Embryonic facial prominence (tissue), 1 donor: ENCODE measurements at regions not wholly inside any gene's neighbourhood (a gene's known extent, or its start where the extent isn't known, plus 50 kb on each side); places are given as distances from the start of the nearest gene placed in this dataset.
"Not testable (repeated sequence)": the region's sequence is repeated elsewhere in the genome, so short reads cannot be mapped to it uniquely, and the experiment has no call there.

Experiments
- DNase-seq: peaks from one replicate; pipeline ENCODE4 v3.0.0-alpha.2; 2016; ENCODE audit errors: extremely low spot score

GRCh38 chr1:30153743-30154449 lies 569.5 kb downstream of the MATN1 start:
- DNase-seq = no peak

GRCh38 chr1:30151826-30152225 lies 571.6 kb downstream of the MATN1 start:
- DNase-seq = no peak

GRCh38 chr1:30151119-30151518 lies 572.3 kb downstream of the MATN1 start:
- no peak for DNase-seq

GRCh38 chr1:30149226-30149625 lies 574.2 kb downstream of the MATN1 start:
- DNase-seq = no peak

DNA sequence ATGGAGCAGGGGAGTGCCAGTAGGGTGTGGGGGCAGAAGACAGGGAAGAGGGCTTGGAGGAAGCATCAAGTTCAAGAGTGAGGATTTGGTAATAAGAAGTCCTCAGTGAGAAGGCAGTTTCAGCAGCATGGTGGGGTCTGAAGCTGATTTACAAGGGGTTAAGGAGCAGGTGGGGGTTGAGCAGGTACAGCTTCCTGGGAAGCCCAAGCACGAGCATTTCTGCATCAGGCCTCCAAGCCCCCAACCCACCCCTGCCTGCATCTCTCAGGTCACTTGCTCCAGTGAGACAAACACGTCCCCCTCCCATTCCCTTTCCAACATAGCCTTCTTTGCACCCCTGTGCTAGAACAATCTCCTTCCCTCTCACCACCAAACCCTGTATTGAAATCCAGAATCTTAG lies 574.7 kb downstream of the MATN1 start:
- no peak for DNase-seq

DNA sequence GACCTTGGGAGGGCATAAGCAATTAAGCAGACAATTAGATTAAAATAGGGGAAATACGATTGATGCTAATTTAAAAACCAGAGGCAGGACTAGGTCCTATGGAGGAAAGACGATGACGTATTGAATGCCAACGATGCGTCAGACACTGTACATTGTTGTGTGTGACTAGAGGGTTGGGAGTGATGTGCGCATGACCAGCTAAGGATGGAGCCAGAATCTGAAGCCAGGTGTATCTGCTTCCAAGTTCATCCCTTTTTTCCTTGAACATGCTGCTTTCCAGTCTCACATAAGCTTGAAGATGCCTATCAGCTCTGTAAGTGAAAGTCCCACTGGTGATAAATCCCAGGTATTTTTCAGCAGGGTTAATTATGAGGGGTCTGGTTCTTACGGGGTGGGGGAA lies 576.2 kb downstream of the MATN1 start:
- no peak for DNase-seq

DNA sequence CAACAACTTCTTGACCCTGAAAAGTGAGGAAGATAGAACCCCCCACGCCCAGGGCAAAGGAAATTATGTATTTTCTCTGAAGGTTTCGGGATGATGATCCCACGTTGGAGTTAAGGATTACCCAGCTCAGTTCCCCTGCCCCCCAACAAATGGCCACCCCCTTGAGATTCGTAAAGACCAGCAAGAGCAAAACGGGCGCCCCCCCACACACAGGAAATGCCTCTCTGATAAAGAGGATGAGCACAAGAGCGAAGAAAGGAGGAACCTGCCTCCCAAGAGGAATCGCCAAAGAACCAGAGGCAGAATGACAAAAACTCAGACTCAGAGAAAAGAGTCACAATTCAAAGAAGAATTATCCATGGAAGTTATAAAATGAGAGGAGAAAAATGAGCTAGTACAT lies 576.9 kb downstream of the MATN1 start:
- DNase-seq = no peak

- no peak for DNase-seq
Measured at GRCh38 chr1:30145723-30146303, 577.6 kb downstream of the MATN1 start.

DNA sequence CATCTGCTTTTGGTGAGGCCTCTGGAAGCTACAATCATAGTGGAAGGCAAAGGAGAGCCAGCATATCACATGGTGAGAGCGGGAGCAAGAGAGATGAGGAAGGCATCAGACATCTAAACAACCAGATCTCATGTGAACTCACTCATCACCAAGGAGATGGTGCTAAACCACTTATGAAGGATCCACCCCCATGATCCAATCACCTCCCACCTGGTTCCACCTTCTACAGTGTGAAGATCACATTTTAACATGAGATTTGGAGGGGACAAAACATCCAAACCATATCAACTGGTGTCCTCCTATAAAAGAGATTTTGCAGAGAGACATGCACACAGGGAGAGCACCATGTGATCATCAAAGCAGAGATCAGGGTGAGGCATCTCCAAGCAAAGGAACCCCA lies 578.6 kb downstream of the MATN1 start:
- no peak for DNase-seq

DNA sequence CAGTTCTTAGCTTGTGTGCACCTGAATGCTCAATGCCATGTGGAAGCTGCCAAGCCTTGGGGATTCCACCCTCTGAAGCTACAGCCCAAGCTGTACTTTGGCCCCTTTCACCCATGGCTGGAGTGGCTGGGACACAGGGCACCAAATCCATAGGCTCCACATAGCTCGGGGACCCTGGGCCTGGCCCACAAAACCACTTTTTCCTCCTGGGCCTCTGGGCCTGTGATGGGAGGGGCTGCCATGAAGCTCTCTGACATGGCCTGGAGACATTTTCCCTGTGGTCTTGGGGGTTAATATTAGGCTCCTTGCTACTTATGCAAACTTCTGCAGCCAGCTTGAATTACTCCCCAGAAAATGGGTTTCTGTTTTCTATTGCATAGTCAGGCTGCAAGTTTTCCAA lies 579.9 kb downstream of the MATN1 start:
- DNase-seq = no peak

DNA sequence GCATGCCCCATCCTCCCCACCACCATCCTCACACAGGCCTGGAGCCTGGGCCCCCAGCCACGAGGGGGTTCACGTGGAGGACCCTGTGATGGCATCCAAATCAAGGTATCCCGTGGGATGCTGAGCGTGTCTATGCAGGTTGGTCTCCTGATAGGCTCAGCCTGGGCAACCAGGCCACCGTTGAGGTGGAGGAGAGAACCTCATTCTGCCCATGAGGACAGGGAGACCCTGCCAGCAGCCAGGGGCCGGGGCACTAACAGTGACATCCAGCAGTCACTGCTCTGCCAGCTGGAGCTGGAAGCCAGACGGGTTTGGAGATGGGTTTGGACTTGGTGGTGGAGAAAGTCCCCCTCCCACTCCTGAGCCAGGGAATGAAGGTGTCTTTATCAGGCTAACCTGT lies 582.8 kb downstream of the MATN1 start:
- DNase-seq = no peak

GRCh38 chr1:30138891-30139290 lies 584.5 kb downstream of the MATN1 start:
- no peak for DNase-seq

- DNase-seq = no peak
Measured at GRCh38 chr1:30137001-30137400, 586.4 kb downstream of the MATN1 start.

- no peak for DNase-seq
Measured at GRCh38 chr1:30135698-30136097, 587.7 kb downstream of the MATN1 start.

DNA sequence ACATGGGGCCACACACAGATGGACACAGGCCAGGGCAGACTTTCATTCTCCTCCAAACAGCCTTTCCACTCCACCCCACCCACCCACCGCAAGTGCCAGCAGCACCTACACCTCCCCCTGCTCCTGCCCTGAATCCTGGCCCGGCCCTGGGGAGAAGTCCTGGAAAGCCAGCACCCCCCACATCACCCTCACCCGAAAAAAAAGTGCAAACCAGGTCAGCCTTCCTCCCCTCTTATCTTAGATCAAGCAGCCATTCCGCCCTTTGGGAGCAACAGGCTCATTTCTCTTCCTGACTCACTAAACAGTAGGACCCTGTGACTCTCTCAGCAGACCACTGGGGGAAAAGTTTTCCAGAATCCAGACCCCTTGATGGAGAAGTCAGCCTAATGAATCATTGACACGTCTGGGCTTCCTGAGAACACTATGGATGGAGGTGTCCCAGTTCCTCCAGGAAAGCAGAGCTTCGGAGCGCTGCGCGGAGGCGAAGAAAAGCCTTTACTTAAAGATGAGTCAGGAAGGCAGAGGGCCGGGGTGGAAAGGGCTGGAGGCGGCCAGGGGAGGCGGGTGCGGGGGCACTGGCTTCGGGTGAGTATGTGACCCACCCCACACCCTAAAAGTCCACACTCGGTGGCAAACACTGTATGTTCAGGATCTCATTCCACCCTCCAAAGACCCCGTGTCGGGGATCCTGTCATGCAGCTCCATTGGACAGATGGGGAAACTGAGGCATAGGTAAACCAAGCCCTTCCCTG lies 588.7 kb downstream of the MATN1 start:
- DNase-seq = no peak

DNA sequence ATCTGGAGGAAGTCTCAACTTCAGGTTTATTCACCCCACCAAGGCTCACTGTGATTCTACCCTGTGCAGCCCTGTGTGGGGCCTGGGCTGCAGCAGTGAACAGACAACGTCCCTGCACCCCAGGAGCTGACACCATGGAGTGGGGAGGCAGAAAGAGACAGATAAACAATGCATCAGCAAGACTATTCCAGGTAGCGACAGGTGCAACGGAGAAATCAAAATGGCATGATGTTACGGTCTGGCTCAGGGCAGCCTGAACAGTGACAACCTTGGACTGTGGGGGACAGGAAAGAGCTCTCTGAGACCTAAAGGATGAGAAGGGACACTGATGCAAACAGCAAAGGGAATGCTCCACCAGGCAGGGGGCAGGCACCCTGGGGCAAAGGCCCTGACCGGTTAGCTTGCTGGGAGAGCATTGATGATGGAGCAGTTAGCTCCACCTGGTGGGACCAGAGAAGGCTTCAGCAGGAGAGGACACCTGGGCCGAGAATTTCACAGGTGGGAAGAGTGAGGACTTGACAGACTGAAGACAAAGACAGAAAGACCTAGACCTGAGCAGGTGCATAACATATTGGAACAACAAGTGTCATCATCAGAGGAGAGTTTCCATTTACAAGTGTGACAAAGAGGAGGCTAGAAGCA lies 589.9 kb downstream of the MATN1 start:
- no peak for DNase-seq

- DNase-seq = no peak
Measured at GRCh38 chr1:30132602-30133286, 590.6 kb downstream of the MATN1 start.

DNA sequence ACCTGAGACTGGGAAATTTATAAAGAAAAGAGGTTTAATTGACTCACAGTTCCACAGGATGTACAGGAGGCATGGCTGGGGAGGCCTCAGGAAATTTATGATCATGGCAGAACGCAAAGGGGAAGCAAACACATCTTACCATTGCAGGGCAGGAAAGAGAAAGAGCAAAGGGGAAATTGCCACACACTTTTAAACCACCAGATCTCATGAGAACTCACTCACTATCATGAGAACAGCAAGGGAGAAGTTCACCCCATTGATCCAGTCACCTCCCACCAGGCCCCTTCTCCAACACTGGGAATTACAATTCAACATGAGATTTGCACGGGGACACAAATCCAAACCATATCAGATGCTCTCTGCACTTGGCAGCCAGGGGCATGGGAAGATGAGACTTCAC lies 592.8 kb downstream of the MATN1 start:
- not testable (repeated sequence) for DNase-seq

DNA sequence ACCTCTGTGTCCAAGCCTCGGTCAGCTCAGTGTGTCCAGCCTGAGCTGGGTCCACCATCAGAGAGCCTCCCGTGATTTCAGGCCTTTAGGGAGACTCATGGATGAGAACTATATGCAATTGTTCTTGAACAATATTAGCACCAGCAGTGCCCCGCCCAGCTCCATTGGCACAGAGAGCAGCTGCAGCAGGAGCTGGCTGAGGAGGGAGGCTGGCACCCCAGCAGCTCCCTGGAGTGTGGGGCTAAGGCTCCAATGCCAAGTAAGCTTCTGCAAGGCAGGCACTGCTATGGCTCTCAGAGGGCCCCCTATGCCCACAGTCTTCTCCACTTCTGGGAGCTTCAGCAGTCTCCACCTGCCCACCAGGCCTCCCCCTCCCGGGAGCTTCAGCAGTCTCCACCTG lies 593.3 kb downstream of the MATN1 start:
- no peak for DNase-seq

DNA sequence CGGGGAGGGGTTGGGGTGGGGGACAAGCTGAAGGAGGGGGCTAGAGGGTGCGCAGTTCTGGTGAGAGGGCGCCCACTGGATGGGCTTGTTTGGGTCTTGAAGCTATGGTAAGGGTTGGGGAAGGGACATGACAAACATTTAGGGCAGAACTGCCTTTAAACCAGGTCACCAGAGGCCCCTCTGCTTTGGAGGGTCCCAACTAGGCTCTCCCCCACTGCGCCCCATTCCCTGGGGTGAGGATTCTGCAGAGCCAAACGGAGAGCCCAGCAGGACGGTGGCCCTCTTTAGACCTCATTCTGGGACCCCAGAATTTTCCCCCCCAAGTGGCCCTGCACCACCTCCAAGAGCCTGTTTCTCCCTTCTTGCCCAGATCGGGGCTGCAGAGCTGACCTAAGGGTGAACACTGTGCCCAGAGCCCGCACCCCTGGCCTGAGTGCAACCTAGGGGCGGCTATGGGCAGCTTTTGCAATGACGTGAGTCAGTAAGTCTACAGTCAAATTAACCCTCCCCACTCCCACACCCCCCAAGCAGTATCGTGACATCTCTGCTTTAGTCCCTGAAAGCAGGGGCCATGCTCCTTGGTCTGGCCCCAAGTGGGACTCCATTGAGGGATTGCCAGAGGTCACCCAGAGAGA lies 593.8 kb downstream of the MATN1 start:
- DNase-seq = no peak

GRCh38 chr1:30129001-30129408 lies 594.4 kb downstream of the MATN1 start:
- no peak for DNase-seq

DNA sequence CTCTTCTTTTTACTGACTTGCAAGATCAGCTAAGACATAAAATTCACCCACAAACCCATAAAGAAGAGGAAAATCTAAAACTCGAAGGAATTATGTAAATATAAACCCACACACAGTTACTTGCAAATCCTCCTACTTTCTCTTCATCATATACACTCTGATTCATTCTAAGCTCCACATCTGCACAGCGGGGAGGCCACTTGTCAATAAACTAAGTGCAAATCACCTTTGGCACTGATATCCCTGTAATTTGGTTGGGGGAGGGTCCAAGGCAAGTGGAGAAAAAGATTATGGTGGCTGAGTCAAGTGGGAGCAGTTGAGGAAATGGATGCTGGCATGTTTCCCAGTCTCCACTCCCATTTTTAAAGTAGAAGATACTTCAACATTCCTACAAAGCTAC lies 596.5 kb downstream of the MATN1 start:
- DNase-seq = no peak
